ENCODE measurements at regions not wholly inside any gene's neighbourhood (a gene's known extent, or its start where the extent isn't known, plus 50 kb on each side); places are given as distances from the start of the nearest gene placed in this dataset.

DNA sequence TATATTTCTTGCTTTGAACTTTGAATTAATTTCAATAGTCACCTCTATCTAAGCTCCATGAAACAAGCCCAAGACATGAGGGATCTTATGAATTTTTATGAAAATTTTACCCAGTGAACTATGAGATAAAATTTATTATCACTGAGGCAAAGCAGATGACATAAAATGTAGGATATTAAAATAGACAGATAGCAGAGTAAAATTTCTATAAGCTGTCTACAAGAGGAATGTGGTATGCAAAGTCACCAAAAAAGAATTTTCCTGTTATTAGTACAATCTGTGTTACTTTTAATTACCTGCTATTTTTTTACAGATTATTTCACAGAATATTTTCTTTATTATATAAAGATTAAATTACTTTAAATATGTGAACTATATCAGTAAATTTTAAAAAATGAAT lies 2312.6 kb downstream of the PCDH9 start:
- no peak for DNase-seq (ENCODE audit: low read depth)

DNA sequence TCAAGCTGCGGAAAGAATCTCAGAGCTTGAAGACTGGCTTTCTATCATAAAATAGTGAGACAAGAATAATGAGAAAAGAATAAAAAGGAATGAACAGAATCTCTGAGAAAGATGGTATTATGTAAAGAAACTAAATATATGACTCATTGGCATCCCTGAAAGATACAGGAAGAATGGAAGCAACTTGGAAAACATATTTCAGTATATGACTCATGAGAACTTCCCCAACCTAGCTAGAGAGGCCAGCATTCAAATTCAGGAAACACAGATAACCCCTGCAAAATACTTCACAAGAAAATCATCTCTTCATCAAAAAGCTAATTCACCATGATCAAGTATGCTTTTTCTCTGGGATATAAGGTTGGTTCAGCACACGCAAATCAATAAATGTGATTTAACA lies 2318.0 kb downstream of the PCDH9 start:
- DNase-seq (ENCODE audit: low read depth), result no peak

GRCh38 chr13:64910096-64910495 lies 2320.0 kb downstream of the PCDH9 start:
- no peak for DNase-seq (ENCODE audit: low read depth)

DNA sequence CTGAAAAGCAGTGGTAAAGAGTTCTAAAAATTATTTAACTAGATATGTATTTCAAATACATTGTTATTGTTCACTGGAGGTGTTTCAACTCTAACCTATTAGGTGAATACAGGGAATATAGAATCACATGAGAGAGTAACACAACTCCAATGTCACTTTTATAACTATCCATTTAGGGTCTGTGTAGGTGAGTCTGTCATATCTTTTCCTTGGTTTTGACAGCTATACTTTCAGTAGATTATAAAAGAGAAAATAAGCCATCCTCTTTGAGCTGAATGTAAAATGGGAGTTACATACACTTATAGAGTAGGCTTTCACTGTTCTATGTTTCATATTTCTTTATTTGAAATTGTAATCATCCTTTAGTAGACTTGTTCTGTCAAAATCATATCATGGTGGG lies 2321.0 kb downstream of the PCDH9 start:
- no peak for DNase-seq (ENCODE audit: low read depth)

DNA sequence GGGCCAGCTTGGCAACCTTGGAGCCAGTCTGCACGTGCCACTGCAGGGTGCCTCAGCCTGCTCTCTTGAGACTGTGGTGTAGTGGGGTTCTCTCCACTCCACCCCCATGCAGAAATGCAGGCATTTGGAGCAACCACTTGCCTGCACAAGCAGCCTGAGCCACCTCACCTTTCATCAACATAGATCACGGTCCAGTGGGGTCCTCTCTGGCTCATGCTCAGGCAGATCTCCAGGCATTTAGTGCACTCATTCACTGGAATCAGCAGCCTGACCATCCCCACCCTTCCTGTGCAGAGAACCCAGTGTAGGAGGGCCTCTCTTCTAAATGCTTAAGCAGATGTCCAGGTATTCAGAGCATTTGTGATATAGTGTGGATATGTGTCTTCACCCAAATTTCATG lies 2330.1 kb downstream of the PCDH9 start:
- DNase-seq (ENCODE audit: low read depth), result no peak

DNA sequence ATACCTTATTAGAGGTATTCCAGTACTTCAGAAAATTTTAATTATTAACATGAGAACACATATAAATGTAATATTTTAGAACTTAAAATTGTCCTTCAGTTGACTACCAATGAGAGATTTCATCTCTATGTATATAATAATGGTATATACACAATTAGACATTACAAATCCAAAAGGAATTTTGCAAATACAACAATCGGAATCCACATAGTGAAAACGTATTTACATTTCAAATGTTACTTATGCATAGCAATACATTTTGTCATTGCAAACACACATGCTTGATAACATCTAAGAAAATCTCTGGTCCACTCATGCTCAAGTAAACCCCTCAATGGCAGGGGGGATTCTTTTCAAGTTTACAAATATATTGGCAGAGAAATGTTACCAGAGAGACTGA lies 2345.2 kb downstream of the PCDH9 start:
- no peak for DNase-seq (ENCODE audit: low read depth)

DNA sequence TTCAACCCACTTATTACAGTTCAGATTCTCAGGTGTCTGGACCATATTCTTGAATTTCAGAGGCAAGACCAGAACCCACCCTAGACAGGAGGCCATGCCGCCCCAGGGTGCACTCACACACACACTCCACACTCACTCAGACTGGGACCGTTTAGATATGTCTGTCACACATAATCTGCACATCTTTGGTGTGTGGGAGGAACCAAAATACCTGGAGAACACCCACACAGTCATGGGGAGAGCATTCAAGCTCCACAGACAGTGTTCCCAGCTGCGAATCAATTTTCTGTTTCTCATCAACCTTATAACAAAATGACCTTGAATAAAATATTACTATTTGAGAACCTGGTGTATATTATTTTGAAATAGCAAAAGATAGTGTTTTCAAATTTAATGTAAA lies 2353.0 kb downstream of the PCDH9 start:
- DNase-seq (ENCODE audit: low read depth), result no peak

- no peak for DNase-seq (ENCODE audit: low read depth)
These were observed 2358.4 kb downstream of the PCDH9 start for GRCh38 chr13:64871742-64872141.

- no peak for DNase-seq (ENCODE audit: low read depth)
These were observed 2360.6 kb downstream of the PCDH9 start for GRCh38 chr13:64869539-64869938.

DNA sequence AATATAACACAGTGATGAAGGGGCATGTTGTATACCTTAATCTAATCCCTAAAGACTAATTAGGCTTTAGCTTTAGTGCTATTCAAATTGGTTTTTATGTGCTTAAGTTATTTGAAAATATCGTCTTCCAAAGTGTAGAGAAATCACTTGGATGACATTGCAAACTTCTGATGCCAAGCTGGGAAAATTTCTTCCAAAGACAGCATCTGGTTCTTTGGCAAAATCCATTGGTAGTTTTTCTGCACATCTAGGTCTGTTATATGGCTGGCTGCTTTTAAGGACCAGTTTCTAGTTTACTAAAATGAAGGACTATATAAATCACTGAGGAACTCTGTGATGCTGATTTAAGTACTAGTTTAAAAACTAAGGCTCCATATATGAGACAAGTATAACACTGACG lies 2362.3 kb downstream of the PCDH9 start:
- DNase-seq (ENCODE audit: low read depth), result no peak

DNA sequence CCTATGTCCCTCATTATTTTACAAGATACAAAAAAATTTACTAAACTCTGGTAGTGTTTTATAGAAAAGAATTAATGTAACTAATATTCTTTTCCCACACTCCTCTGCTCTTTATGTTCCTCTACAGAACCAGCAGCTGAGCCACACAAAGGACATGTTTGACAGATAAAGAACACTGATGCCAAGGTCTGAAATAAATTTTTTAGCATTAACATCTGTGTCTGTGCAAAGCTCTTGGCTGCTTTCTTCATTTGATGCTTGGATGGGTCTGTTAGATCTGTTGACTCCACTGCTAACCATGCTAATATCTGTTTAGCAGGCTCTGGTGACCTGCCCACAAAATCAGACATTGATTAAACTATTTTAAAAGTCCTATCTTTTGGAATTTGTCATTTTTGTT lies 2363.8 kb downstream of the PCDH9 start:
- no peak for DNase-seq (ENCODE audit: low read depth)

- no peak for DNase-seq (ENCODE audit: low read depth)
These were observed 2374.6 kb downstream of the PCDH9 start for GRCh38 chr13:64855506-64855905.

- no peak for DNase-seq (ENCODE audit: low read depth)
These were observed 2380.1 kb downstream of the PCDH9 start for GRCh38 chr13:64850017-64850416.

DNA sequence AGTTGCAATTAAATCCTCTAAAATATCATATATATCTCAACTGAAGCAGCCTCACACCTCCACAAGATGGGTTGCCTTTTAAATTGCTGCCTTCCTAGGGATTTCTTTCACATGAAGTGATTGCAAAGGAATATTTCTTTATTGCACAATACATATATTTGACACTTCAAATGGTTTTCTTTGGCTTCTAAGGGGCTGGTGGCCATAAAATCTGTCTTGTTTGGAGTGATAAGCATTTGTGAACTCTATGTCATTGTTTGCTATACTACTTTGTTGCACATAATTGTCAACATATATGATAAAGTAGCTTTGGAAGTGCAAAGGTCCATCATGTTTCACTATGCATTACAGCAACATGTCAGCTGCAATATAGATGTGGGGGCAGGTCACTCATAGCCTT lies 2380.9 kb downstream of the PCDH9 start:
- no peak for DNase-seq (ENCODE audit: low read depth)

GRCh38 chr13:64847767-64848166 lies 2382.4 kb downstream of the PCDH9 start:
- no peak for DNase-seq (ENCODE audit: low read depth)

DNA sequence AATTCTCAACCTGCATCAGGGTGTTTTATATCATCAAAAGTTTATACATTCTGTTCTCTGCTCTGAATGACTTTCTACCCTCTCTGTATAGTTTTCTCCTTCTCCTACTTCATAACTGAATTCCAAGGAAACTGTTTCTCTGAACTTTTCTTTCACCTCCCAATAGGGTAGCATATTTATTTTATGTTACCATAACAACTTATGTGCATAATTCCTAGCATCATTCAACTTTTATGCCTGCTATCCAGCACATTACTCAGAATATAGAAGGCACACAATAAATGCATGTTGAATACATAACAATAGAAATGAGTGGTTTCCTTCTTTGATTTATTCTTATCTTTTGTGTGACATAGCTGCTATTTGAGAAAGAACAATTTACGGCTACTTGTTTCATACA lies 2385.0 kb downstream of the PCDH9 start:
- no peak for DNase-seq (ENCODE audit: low read depth)

DNA sequence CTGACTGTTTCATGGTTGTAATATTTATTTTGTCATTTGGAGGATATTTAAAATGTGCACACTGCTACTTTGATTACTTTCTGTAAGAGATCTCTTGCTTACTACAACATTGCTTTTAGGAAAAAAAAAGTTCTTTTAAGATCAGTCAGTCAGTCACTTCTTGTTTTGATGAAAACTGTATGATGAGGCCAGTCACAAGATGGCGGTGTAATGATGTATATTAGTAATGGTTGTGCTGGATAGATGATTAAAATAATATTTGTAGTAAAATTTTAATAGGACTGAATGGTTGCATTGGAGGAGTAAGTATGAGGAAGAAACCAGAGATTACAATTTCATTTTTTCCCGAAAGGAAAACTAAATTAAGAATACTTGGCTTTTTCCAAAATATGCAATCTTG lies 2411.1 kb downstream of the PCDH9 start:
- no peak for DNase-seq (ENCODE audit: low read depth)

- no peak for DNase-seq (ENCODE audit: low read depth)
These were observed 2412.4 kb downstream of the PCDH9 start for GRCh38 chr13:64817691-64818090.

DNA sequence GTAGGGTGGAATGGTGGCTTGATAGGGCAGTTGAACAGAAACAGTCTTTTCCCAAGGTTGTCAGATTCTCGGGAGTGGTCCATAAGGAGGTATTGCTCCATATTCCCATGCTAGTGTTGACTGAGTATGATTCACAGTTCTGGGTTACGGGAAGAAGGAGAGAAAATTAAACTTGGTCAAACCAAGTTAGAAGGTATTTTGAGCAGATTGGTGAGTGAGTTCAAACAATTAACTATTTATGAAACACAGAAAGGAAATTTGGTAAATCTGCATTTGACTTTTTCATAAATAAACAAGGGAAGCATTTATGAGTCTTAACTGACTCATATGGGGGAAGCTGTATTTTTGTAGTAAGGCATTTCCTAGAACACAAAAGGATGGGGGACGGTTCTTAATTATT lies 2419.4 kb downstream of the PCDH9 start:
- DNase-seq (ENCODE audit: low read depth), result no peak

- no peak for DNase-seq (ENCODE audit: low read depth)
These were observed 2421.4 kb downstream of the PCDH9 start for GRCh38 chr13:64808704-64809103.

DNA sequence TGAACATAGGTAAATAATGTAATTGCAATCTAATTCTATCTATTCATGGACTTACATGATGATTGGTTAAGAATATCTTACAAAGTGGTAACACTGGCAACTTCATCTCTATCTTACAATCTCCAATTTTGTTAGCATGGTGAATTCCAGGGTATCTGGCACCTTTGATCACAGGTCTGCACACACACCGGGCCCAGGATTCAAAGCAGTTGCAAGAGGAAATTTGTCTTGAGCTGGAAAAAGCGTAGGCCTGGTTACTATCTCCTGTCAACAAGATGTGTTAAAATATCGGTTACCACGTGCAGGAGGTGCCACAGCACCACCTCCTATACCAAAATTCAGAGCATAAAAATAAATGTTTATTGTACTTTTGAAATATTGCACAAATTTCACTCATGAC lies 2428.4 kb downstream of the PCDH9 start:
- DNase-seq (ENCODE audit: low read depth), result no peak

DNA sequence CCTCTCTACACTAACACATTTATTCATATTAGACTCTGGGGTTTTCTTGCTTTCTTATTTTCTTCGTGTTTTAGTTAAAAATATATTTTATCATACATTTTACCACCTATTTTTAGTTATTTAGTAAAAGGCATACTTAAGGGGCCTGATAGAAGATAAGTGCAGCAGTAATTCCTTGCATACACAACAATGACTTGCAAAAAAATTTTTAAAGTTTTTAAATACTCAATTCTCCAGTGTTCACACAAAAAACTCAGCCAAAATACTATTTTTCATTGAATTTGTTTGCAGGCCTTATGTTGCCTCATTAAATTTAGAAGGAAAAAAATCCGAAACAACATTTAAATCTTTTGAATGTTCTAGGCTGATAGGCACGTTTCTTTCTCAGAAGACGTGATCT lies 2431.7 kb downstream of the PCDH9 start:
- DNase-seq (ENCODE audit: low read depth), result no peak

GRCh38 chr13:64793592-64793991 lies 2436.5 kb downstream of the PCDH9 start:
- DNase-seq (ENCODE audit: low read depth), result no peak

DNA sequence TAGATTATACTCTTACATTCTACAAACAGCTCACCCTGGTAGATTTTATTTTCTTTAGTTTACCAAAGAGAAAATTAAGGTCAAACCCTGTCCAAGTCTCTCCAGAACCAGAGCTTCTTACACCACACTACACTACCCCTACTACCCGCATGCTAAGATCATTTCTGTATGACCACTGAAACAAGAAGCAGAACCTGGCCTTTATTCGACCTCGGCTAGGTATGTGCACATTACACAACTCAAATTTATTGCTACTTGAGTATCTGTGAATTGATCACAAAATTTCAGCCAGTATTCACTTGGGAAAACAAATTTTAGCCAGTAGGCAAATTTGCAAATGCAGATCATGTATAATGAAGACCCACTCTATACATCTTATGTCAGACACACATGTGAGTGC lies 2437.0 kb downstream of the PCDH9 start:
- DNase-seq (ENCODE audit: low read depth), result no peak

DNA sequence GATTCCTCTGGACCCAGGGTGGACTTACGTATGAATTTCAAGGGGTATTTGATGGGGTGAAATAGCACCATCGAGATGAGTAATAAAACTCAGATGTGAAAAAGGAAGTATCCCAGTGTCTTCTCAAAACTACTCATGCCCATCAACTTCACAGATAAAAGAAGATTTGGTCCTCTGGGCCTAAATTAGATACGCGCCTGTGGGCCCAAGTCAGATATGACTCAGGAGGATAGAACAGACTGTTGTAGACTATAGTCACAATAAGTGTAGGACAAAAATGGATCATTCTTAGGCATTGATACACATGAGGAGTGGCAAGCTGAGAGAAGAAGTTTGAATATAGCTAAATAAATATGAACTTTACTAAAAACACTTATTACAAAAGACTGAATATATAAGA lies 2438.8 kb downstream of the PCDH9 start:
- DNase-seq (ENCODE audit: low read depth), result no peak

Measured in Daoy (cell line).